SHP77 (cell line): ENCODE measurements at regions not wholly inside any gene's neighbourhood (a gene's known extent, or its start where the extent isn't known, plus 50 kb on each side); places are given as distances from the start of the nearest gene placed in this dataset.

Experiments
- DNase-seq, 2 experiments: peaks; one replicate each; lab custom pipeline; 2025; lab: John Stamatoyannopoulos, UW

DNA sequence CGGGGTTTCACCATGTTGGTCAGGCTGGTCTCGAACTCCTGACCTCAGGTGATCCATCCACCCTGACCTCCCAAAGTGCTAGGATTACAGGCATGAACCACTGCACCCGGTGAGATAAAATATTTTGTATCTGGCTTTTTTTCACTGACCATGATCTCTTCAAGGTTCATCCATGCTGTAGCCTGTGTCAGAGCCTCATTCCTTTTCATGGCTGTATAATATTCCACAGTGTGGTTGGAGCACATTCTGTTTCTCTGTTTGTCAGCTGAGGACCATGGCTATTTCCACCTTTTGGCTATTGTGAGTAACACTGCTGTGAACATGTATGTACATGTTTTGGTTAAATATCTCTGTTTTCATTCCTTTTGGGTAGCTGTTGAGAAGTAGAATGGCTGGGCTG lies 169.2 kb downstream of the SHOX start:
- no peak for DNase-seq

DNA sequence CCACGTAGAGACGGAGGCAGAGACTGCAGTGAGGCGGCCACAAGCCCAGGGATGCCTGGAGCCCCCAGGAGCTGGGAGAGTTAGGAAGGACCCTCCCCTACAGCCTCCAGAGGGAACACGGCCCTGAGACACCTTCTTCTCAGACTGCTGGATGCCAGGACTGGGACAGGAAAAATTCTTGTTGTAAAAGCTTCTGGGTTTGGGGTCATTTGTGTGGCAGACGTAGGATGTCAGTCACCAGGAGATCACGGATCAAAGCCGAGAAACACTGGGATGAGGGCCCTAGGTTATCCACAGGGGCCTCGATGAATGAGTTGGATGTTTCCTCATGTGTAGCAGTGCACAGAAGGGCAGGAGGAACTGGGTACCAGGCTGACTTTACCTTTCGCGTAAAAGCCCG lies 163.7 kb downstream of the SHOX start:
- DNase-seq = no peak

DNA sequence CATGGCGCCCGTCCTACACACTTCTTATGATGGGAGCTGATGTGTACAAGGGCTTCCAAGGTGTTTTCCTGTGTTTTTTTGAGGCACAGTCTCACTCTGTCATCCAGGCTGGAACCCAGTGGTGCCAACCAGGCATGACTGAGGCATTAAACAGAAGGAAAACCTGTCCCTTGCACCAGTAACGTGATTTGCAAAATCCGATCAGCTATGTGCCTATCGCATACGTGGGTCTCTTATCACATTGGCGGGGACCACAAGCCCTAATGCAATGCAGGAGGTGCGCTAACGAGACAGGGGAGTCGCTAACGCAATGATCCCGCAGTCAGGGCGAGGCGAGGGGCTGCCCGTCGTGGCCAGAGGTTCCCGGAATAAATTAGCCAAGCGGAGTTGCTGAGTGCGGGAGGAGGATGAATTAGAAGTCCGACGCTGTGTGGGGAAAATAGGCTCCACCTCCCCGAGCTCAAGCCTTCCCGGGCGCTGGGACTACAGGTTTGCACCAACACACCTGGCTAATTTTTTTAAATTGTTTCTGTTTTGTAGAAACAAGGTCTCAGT lies 162.7 kb downstream of the SHOX start:
- DNase-seq = no peak

DNA sequence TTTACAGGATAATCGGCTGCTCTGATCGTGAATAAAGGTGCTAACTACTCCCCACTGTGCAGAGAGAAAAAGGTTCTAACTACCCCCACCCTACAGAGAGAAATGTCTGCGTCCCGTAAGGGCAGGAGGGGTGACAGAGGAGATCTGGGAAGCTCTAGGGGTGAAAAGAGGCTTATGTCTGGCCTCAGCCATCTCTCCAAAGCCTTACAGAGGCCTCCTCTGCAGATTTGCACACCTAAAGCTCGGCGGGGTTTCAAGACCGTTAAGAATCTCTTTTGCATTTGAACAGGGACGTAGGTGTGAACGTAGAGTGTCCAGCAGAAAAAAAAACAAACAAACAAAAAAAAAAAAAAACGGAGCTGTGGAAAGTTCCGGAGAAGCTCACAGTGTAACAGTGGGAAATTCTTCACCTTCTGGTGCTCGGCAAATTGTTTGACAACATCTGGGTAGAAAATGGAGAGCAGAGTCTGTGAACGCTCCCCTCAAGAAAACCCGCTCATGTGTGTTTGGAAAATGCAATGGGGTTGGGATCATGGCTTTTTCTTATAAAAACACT lies 161.0 kb downstream of the SHOX start:
- DNase-seq = no peak

DNA sequence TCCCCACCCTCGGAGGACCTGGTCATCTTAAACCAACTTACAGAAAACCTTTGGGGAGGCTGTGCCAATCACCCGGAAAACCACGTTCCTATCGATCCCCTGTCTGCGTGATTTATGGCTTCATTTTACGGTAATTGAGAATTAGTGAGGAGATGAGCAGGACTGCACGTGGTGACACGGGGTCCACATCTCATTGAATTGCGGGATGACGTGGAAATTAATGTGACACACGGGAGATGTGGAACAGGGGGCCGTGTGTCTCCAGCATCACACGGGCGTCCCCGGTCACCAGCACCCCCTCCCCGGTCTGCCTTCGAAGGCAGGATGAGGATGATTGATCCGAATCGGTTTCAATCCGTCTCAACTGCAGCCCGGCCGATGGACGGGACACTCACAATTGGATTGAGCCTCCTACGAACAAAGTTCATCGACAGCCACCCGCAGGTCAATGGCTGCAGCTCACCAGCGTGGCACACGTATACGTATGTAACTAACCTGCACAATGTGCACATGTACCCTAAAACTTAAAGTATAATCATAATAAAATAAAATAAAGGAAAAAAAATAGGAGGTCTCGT lies 160.3 kb downstream of the SHOX start:
- no peak for DNase-seq

DNA sequence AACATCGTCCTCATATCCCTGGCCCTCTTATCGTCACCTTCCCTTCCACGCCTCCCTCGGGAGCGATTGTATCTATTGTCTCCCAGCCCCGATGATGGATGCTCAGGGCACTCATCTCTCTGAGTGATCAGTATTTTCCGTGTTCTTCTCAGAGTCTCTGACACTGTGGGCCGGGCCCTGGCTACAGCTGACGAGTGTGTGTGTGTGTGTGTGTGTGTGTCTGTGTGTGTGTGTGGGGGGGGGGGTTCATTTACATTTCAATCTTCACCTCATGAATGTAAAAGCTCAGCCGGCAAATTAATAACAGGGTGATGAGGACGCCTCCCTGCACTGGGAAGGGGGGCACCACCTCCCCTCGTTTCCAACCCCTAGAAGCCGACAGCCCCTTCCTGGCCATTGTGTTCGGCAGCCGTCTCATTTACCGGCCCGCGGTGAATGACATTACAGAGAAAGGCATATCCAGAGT lies 159.5 kb downstream of the SHOX start:
- no peak for DNase-seq

DNA sequence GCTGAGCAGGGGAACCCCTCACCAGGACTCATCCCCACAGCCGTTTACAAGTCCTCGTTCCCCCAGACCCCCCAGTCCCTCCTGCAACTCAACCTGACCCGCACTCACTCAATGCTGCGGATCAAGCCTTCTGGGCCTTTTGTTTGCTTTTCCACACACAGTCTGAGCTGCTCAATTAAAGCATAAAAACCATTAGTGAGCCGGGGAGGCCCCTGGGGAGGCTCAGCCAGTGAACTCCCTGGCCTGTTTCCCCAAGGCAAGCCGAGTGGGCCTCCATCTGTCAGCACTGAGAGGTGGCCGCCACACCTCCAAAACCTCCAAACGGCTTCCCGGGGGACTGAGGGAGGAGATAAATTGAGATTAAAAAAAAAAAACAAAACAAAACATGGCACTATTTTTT lies 158.5 kb downstream of the SHOX start:
- no peak for DNase-seq

DNA sequence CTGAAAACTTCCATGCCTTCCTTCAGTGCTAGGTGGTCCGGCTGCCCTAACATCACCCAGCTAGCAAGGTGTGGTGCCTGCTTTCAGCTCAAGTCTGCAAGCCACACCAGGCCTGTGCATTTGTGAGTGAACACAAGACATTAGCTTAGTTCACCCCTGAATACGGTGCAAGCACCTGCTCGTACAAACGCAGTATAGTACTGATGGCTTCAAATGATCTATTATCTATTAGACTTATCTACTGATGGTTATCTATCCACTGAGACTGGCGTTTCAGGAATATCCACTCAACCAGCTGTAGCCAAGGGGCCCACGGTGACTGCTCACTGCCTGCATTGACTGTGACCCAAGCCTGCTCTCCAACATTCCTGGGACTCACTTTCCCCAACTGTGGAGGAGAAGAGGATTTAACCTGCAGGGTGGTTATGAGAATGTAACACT lies 155.9 kb downstream of the SHOX start:
- no peak for DNase-seq

DNA sequence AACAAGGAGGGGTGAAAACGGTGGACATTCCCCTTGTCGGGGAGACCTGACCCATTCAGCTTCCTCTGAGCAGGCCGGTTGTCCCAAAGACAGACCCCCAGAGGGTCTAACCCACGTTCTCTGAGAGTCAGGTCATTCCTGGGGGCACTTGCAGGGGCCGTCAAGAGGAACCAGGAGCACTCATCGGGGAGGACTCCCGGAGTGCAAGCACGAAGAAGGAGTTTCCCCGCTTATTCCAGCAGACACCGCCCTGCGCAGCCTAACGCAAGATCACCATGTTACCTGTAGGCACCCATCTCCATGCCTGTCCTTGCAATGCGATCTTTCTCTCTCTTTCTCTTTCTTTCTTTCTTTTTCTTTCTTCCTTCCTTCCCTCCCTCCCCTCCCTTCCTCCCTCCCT lies 154.2 kb downstream of the SHOX start:
- no peak for DNase-seq

DNA sequence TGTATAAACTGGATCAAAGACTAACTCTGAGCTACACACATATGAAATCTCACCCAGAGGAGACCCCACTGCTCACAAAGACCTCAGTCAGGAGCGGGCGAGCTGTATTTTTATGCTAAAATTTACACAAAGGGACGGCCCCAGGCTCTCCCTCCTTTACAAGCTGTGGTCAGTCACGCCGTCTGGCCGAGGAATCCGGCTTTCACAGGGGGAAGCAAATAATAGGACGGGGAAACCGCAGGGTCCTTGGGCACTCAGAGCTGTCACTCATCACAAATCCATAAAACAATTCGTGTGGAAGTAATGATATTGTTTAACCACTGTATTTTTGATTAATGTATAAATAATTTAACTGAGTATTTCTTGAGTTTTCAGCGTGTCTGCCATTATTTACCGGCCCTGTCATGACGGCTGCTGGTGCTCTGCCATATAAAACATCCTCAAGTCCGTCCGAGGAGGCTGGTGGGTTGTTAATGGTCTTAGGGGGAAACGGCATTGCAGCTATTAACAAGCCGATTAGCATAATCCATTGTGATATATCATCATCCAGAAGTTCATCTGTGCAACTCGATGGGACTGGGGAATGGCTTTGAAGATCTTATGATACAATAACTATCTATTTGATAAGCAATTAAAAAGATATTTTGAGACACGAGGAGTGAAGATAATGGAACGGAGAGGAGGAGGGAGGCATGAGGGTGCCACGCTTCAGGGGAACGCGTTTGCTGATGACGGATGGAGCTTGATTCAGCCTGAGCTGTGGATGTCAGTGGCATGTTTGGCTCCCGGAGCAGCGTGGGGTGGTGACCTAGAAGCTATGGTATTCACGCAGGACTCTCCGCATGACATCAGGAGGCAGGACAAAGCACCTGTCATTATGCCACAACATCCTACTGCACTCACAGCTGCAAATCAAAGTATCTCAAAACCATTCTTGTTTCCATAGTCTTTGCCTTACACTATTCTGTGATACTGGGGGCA lies 150.9 kb downstream of the SHOX start:
- no peak for DNase-seq

DNA sequence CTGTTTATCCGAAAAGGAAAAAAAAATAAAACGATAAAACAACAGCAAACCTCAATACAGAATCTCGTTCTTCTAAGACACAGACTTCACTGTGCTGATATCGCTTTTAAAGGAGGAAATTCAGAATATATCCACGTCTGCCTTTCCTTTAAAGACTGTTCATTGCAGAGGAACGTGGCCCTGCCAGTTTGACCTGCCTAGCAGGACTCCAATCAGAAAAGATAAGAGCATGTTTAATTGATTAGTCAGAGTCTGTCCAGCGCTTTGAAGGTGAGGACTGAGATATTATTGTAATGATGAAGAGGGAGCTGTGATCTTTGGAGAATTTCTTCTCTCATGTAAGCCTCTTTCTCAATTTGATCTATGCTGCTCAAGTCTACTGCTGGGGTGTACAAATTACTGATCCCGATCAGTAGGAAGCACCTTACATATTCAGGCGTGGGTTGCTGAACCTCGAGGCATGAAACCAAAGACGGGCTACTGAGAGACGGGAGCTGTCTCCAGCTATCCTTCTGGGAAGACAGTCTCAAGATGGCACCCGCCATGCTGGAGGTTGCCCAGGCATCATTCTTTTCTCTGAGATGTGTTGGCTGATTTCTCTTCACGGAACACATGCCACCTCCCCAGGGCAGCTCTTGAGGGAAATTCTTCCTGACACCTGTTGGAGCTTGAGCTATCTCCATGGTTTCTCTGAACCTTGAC lies 146.1 kb downstream of the SHOX start:
- no peak for DNase-seq

DNA sequence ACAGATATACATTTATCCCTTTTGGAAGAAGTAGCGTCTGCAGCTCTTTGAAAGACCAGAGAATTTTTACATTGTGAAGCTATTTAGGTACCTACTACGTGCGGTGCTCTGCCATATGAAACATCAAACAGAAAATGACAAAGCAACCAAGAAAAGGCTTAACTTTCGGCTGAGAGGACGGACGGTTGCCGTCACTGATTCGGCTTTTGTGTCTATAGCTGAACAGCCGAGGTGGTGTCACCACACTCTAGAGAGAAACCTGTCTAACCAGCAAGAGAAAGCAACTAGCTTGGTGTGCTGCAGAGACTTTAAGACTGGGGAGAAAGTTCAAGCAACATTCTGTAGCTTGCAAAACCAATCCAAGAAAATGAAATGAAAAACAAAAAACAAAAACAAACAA lies 145.5 kb downstream of the SHOX start:
- DNase-seq = no peak

DNA sequence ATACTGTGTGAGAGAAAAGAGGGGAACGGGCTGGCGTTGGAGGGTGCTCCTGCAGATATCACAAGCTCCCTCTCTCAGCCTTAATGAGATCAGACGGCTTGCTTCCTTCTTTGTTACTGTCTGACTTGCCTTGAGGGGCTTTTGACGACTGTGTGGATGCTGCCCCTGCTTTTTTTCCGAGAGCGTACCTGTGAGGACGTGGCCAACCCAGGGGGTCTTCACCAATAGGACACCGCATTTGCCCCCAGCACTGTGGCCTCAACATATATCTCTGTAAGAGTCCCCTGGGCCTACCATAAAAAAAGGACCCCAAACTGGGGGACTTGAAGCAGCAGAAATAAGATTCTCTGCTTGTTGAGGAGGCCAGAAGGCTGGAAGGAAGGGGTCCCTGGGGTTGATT lies 143.9 kb downstream of the SHOX start:
- DNase-seq = no peak

DNA sequence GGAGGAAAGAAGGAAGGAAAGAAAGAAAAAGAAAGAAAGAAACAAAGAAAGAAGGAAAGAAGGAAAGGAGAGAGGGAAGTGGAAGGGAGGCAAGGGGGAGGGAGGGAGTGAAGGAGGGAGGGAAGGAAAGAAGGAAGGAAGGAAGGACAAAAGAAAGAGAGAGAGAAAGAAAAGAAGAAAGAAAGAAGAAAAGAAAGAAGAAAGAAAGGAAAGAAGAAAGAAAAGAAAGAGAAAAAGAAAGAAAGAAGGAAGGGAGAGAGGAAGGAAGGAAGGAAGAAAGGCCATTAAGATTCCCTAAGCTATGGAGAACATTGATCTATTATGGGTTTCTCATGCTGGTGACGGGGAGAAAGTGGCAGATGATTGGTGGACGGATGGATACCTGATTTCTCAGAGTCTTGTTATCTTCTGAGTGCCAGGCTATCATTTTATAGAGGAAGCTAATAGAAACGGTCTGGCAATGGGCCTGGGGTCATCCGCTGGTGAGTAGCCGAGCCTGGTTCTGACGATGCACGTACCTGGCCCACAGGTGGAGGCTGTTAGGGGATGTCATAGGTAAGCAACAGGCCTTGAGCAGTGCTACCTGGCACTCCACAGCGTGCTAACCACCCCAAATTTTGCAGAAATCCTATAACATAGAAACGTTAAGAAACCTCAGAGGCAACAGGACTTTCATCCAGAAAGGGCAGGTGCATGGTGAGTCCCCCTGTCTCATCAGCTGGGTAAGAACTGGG lies 142.9 kb downstream of the SHOX start:
- no peak for DNase-seq

DNA sequence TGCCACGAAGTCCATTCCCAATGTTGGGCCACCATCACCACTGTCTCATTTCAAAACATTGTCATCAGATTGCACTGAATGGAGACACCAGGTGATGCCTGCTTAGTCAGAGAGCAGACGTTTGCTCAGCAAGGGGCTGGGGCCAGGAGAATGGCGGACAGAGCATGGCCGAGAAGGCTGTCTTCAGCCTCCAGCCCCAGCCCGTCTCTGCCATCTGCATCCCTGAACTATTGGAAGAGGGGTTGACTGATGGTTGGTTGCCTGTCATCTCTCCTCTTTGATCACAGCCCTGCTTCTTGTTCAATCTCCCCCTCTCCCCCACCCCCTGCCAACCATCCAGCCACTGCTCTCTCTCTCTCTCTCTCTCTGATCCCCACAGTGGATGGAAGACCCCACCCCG lies 140.9 kb downstream of the SHOX start:
- no peak for DNase-seq

DNA sequence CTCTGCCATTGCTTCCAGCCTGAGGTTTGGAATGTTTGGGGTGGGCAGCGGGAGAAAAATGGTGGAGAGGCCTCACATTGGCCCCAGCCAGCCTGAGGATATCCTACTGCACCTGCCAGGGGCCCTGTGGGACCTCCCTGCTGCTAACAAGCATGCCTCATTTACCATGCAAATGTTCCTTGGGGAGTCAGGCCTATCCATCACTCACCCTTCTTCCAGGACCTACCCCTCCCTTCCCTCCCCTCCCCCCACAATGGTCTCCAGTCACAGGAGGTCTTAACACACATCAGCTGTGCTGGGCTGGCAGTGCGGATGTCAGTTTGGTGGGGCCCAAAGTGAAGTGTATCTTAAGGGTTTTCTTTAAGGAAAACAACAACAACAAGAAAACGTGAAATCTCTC lies 139.2 kb downstream of the SHOX start:
- no peak for DNase-seq

DNA sequence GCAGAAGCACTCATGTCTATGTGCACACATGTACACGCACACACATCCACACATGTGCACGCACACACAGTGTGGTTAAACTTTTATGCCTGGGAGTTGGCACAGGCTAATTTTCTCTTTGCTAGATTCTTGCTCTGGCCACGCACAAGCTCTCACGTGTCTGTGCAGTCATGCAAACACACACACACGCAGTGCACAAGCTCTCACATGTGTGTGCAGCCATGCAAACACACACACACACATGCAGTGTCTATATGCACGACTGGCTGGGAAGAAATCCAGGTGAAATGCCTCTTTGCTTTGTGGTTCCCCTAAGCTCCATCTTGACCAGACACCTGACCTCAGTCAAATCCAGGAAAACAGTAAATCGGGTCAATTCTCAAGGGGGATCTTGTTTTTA lies 138.0 kb downstream of the SHOX start:
- DNase-seq = no peak

DNA sequence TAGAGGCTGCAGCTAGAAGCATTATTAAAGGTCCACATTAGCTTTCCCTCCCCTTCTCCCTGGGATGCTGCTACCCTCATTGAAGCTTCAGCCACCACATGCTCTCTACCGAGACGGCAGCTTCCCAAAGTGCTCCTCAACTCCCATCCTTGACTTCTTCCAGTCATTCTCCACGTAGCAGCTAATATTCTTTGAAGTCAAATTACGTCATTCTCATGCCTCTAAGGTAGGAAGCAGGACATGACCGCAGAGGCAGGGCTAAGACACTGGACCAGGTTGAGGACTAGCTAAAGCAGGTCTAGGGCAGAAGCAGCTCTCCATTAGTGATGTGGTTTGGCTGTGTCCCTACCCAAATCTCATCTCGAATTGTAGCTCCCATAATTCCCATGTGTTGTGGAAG lies 128.3 kb downstream of the SHOX start:
- no peak for DNase-seq

DNA sequence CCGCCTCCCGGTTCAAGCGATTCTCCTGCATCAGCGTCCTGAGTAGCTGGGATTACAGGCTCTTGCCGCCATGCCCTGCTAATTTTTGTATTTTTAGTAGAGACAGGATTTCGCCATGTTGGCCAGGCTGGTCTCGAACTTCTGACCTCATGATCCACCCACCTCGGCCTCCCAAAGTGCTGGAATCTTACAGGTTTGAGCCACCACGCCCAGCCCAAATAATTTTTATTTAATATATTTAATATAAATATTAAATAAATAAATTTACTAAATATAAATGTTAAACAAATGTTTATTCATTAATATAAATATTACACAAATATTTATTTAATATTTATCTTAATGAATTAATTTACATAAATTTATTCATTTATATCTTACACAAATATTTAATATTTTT lies 120.2 kb downstream of the SHOX start:
- no peak for DNase-seq

DNA sequence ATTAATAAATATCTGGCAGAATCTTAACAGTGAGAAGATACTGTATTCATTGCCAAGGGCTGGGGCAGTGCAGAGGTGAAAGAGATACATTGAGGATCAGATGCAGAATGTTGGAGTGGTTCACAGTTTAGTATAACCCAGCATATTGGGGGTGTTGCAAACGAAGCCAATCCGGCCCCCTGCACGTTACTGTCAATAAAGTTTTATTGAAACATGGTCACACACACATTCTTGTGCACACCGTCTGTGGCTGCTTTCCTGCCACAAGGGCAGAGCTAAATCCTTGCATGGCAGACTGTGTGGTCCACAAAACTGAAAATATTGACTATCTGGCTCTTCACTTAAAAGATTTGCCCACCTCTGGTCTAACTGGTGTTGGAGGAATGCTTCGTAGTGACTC lies 119.7 kb downstream of the SHOX start:
- DNase-seq = no peak

DNA sequence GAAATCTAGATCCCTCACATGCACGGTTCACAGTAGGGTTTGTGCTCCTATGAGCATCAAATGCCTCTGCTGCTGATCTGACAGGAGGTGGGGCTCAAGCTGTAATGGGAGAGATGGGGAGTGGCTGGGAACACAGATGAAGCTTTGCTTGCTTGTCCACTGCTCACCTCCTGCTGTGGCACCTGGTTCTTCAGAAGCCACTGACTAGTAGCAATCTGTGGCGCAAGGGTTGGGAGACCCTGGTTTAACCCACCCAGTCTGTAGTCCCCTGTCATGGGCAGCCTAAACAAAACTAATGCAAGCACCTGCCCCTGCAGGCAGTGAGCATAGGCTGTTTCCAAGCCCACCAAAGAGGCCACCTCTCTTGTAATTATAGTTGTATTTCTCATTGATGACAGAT lies 116.6 kb downstream of the SHOX start:
- DNase-seq = no peak

DNA sequence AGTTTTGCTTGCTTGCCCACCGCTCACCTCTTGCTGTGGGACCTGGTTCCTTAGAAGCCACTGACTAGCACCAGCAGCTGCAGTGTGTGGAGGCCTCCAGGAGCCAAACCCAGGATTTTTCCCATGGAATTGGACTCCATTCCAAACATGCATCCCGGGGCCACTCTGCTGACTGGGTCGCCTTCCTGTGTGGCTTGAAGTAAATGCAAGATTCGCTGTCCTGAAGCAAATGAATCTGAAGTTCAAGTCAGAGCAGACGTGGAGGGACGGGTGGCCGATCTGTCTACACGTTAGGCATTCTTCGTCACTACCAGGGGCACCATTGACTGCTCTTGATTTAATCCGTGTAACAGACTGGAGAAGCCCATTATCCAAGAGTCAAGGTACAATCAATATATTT lies 109.0 kb downstream of the SHOX start:
- no peak for DNase-seq
